HG02981 (cell line): ENCODE measurements at regions not wholly inside any gene's neighbourhood (a gene's known extent, or its start where the extent isn't known, plus 50 kb on each side); places are given as distances from the start of the nearest gene placed in this dataset.
"Not testable (repeated sequence)": the region's sequence is repeated elsewhere in the genome, so short reads cannot be mapped to it uniquely, and the experiment has no call there.

Source experiments
- ATAC-seq: cut with Tn5 transposase; IDR thresholded peaks from one replicate; pipeline ENCODE4 v1.9.1; 2021; ENCODE audit warnings: mild to moderate bottlenecking, moderate library complexity; ENCODE audit not compliant: unreplicated experiment

- no peak for ATAC-seq
Observed at GRCh38 chr10:61278556-61278955, 174.6 kb downstream of the TMEM26 start.

GRCh38 chr10:61272781-61273180, 180.4 kb downstream of the TMEM26 start:
- no peak for ATAC-seq

GRCh38 chr10:61271127-61271780, 181.9 kb downstream of the TMEM26 start:
- no peak for ATAC-seq

GRCh38 chr10:61263518-61263917, 189.7 kb downstream of the TMEM26 start:
- no peak for ATAC-seq

GRCh38 chr10:61262486-61263261, 190.5 kb downstream of the TMEM26 start:
- ATAC-seq, result no peak

- ATAC-seq, result no peak
Observed at GRCh38 chr10:61257956-61258496, 195.2 kb downstream of the TMEM26 start.

- ATAC-seq, result no peak
Observed at GRCh38 chr10:61257136-61257535, 196.0 kb downstream of the TMEM26 start.

- ATAC-seq, result not testable (repeated sequence)
Observed at GRCh38 chr10:61252326-61252725, 200.9 kb downstream of the TMEM26 start.

- no peak for ATAC-seq
Observed at GRCh38 chr10:61251089-61251488, 202.1 kb downstream of the TMEM26 start.

- ATAC-seq, result no peak
Observed at GRCh38 chr10:61250131-61250530, 203.1 kb downstream of the TMEM26 start.

- no peak for ATAC-seq
Observed at GRCh38 chr10:61248013-61248412, 205.2 kb downstream of the TMEM26 start.

- ATAC-seq, result no peak
Observed at GRCh38 chr10:61244261-61244775, 208.9 kb downstream of the TMEM26 start.

- ATAC-seq, result no peak
Observed at GRCh38 chr10:61232780-61233179, 220.4 kb downstream of the TMEM26 start.

- no peak for ATAC-seq
Observed at GRCh38 chr10:61225939-61226338, 227.2 kb downstream of the TMEM26 start.

GRCh38 chr10:61223576-61223975, 229.6 kb downstream of the TMEM26 start:
- no peak for ATAC-seq

- ATAC-seq, result no peak
Observed at GRCh38 chr10:61219696-61220095, 233.5 kb downstream of the TMEM26 start.

GRCh38 chr10:61217851-61218565, 235.2 kb downstream of the TMEM26 start:
- no peak for ATAC-seq

- ATAC-seq, result no peak
Observed at GRCh38 chr10:61215246-61215645, 237.9 kb downstream of the TMEM26 start.

GRCh38 chr10:61211468-61211867, 241.7 kb downstream of the TMEM26 start:
- no peak for ATAC-seq

- ATAC-seq, result no peak
Observed at GRCh38 chr10:61197057-61197456, 253.1 kb upstream of the RHOBTB1 start.

GRCh38 chr10:61195211-61195610, 251.2 kb upstream of the RHOBTB1 start:
- ATAC-seq, result no peak
